WTC11 (cell line): ENCODE measurements at regions not wholly inside any gene's neighbourhood (a gene's known extent, or its start where the extent isn't known, plus 50 kb on each side); places are given as distances from the start of the nearest gene placed in this dataset.
"Not testable (repeated sequence)": the region's sequence is repeated elsewhere in the genome, so short reads cannot be mapped to it uniquely, and the experiment has no call there.

Source experiments
- ATAC-seq: fragments of 200-7000 bp; cut with Tn5 transposase; 2 replicates; pipeline ENCODE4 v1.10.0; 2021; ENCODE audit warnings: mild to moderate bottlenecking, moderate library complexity
- CTCF ChIA-PET: fragments of 300-600 bp; sonication (Branson Sonifier 250); formaldehyde crosslinking; loops from one replicate; lab custom pipeline; 2021; ENCODE audit warnings: antibody characterized with exemption; lab: Charles Lee
- POLR2A ChIA-PET: fragments of 350-600 bp; sonication (Branson Sonifier 250); formaldehyde crosslinking; loops from one replicate; lab custom pipeline; 2021; ENCODE audit warnings: antibody characterized with exemption; lab: Charles Lee
- DNase-seq: peaks from one replicate; pipeline ENCODE4 v3.0.0; 2021; ENCODE audit warnings: low spot score
- H3K27ac Mint-ChIP-seq: 2 replicates; pipeline ENCODE4 v1.8.0; 2021; ENCODE audit warnings: mixed read lengths
- H3K27me3 Mint-ChIP-seq: 2 replicates; pipeline ENCODE4 v1.8.0; 2021; ENCODE audit warnings: low read depth, mild to moderate bottlenecking, moderate library complexity, mixed read lengths
- H3K36me3 Mint-ChIP-seq: 2 replicates; pipeline ENCODE4 v1.8.0; 2021; ENCODE audit warnings: mixed read lengths
- H3K4me1 Mint-ChIP-seq: 2 replicates; pipeline ENCODE4 v1.8.0; 2022; ENCODE audit warnings: mixed read lengths
- H3K4me3 Mint-ChIP-seq: 2 replicates; pipeline ENCODE4 v1.8.0; 2021; ENCODE audit warnings: mild to moderate bottlenecking, moderate library complexity, mixed read lengths
- H3K9me3 Mint-ChIP-seq: 2 replicates; pipeline ENCODE4 v1.8.0; 2021; ENCODE audit warnings: mixed read lengths
- CREB1 ChIP-seq: sonication (generic); formaldehyde crosslinking; IDR thresholded peaks from 2 replicates; pipeline ENCODE4 v1.8.0; 2023; ENCODE audit warnings: mild to moderate bottlenecking, missing genetic modification reagents
- CREM ChIP-seq: sonication (generic); formaldehyde crosslinking; IDR thresholded peaks from 2 replicates; pipeline ENCODE4 v1.8.1; 2022; ENCODE audit warnings: mild to moderate bottlenecking, missing genetic modification reagents, moderate library complexity
- ELF4 ChIP-seq: sonication (generic); formaldehyde crosslinking; IDR thresholded peaks from 2 replicates; pipeline ENCODE4 v1.8.1; 2022; ENCODE audit warnings: low read depth, mild to moderate bottlenecking, moderate library complexity, missing genetic modification reagents
- FOXK1 ChIP-seq: sonication (generic); formaldehyde crosslinking; IDR thresholded peaks from 2 replicates; pipeline ENCODE4 v1.8.0; 2022; ENCODE audit warnings: mild to moderate bottlenecking, moderate library complexity, missing genetic modification reagents
- GRHL2 ChIP-seq: fragments of 250-450 bp; sonication (Bioruptor Pico); IDR thresholded peaks from 2 replicates; pipeline ENCODE4 v1.8.0; 2022; ENCODE audit warnings: mild to moderate bottlenecking, moderate library complexity; ENCODE audit not compliant: insufficient replicate concordance, severe bottlenecking
- IRF2 ChIP-seq: sonication (generic); formaldehyde crosslinking; IDR thresholded peaks from 2 replicates; pipeline ENCODE4 v1.8.0; 2022; ENCODE audit warnings: low read depth, missing genetic modification reagents, borderline replicate concordance
- MXD4 ChIP-seq: fragments of 250-450 bp; sonication (Bioruptor Pico); IDR thresholded peaks from 2 replicates; pipeline ENCODE4 v1.8.0; 2021; ENCODE audit warnings: mild to moderate bottlenecking, moderate library complexity, borderline replicate concordance
- NFYB ChIP-seq: sonication (generic); formaldehyde crosslinking; conservative IDR thresholded peaks from 2 replicates; pipeline ENCODE4 v1.8.0; 2022; ENCODE audit warnings: low read depth, missing genetic modification reagents
- NR3C1 ChIP-seq: sonication (generic); formaldehyde crosslinking; conservative IDR thresholded peaks from 2 replicates; pipeline ENCODE4 v1.8.1; 2023; ENCODE audit warnings: low read depth, mild to moderate bottlenecking, missing genetic modification reagents
- SMAD4 ChIP-seq: sonication (generic); formaldehyde crosslinking; IDR thresholded peaks from 2 replicates; pipeline ENCODE4 v1.8.0; 2022; ENCODE audit warnings: mild to moderate bottlenecking, missing genetic modification reagents
- TP53 ChIP-seq: sonication (generic); formaldehyde crosslinking; IDR thresholded peaks from 2 replicates; pipeline ENCODE4 v1.8.1; 2023; ENCODE audit warnings: mild to moderate bottlenecking, missing genetic modification reagents
- ZBTB21 ChIP-seq: sonication (generic); formaldehyde crosslinking; IDR thresholded peaks from 2 replicates; pipeline ENCODE4 v1.8.1; 2023; ENCODE audit warnings: mild to moderate bottlenecking, missing genetic modification reagents, borderline replicate concordance
- ZNF121 ChIP-seq: sonication (generic); formaldehyde crosslinking; IDR thresholded peaks from 2 replicates; pipeline ENCODE4 v1.8.0; 2023; ENCODE audit warnings: missing genetic modification reagents
- ZNF232 ChIP-seq: sonication (generic); formaldehyde crosslinking; IDR thresholded peaks from 2 replicates; pipeline ENCODE4 v1.8.0; 2022; ENCODE audit warnings: mild to moderate bottlenecking, missing genetic modification reagents
- ZNF317 ChIP-seq: sonication (generic); formaldehyde crosslinking; IDR thresholded peaks from 2 replicates; pipeline ENCODE4 v1.8.1; 2023; ENCODE audit warnings: low read depth, mild to moderate bottlenecking, moderate library complexity, missing genetic modification reagents, borderline replicate concordance
- ZNF396 ChIP-seq: fragments of 250-450 bp; sonication (Bioruptor Pico); IDR thresholded peaks from 2 replicates; pipeline ENCODE4 v1.8.0; 2021; ENCODE audit warnings: mild to moderate bottlenecking, moderate library complexity, borderline replicate concordance
- ZNF671 ChIP-seq: fragments of 250-450 bp; sonication (Bioruptor Pico); IDR thresholded peaks from 2 replicates; pipeline ENCODE4 v1.8.0; 2021; ENCODE audit warnings: mild to moderate bottlenecking
- TF ChIP-seq, protein P1 (sequence below): sonication (generic); formaldehyde crosslinking; conservative IDR thresholded peaks from 2 replicates; pipeline ENCODE4 v1.8.1; 2022; ENCODE audit warnings: mild to moderate bottlenecking, missing genetic modification reagents
- TF ChIP-seq, protein P2 (sequence below): sonication (generic); formaldehyde crosslinking; IDR thresholded peaks from 2 replicates; pipeline ENCODE4 v1.8.1; 2023; ENCODE audit warnings: mild to moderate bottlenecking, missing genetic modification reagents, moderate library complexity

DNA sequence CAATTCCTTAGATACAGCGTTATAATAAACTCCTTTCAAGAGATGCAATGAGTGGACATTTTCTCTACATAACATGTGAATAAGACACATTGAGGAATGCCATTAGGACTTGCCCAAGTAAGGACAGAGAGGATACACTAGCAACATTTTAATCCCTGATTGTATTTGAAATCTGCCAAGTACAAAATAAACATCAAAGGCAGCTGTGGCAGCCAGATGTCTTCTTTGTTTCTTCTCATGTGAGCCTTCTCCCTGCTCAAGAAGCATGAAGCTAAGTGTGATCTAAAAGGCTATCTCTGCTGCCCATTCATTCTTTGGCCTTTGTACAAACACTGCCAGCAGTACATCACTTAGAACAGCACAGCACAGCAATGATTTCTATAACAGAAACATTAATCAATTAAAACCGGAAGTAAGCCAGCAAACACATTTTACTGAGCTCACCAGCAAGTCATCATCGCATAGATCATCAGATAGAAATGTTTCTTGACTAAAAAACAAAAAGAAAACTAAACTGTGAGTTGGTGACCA lies 364.0 kb downstream of the CNTN6 start:
- Mint-ChIP-seq H3K4me3 (no peak overlapping the region), H3K9me3 (peaks cover 77% of the 10 kb centered on the region), H3K36me3 (peaks cover 64% of the 10 kb centered on the region), H3K27ac (no peak overlapping the region), H3K4me1 (no peaks in the 10 kb centered on the region), H3K27me3 (peaks cover 4% of the 10 kb centered on the region; the same call in 1 of the 2 replicates)
- ATAC-seq = no peak
- no peak for DNase-seq
- ChIA-PET POLR2A (no interaction called here), CTCF (no interaction called here)
- TF ChIP-seq FOXK1 (CRISPR knock-in tag) (no peak), MXD4 (CRISPR knock-in tag) (no peak), CREB1 (CRISPR knock-in tag) (no peak), GRHL2 (no peak), ZBTB21 (no peak), ZNF671 (CRISPR knock-in tag) (no peak)

DNA sequence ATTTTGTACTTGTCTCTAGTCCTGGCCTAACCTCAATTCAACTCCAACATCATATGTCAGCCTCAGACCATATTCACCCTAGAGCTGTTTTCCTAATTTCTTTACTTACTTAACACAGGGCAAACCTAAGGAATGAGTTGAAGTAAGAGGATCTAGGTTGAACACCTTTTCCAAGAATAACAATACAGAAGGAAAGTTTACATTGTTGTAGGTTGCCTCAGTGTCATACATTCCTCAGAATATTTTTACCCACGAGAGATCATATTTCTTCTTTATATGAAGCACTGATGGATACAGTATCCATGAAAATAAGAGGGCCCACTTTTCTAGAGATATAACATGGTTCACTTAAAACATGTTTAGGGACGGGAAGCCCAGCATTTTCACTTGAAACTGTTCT lies 369.5 kb downstream of the CNTN6 start:
- TF ChIP-seq IRF2 (CRISPR knock-in tag) (no peak), CREM (CRISPR knock-in tag) (no peak), ELF4 (CRISPR knock-in tag) (no peak), TP53 (no peak), NFYB (CRISPR knock-in tag) (no peak), NR3C1 (CRISPR knock-in tag) (no peak), SMAD4 (CRISPR knock-in tag) (no peak), ZNF396 (no peak)
- TF ChIP-seq, protein P1, sequence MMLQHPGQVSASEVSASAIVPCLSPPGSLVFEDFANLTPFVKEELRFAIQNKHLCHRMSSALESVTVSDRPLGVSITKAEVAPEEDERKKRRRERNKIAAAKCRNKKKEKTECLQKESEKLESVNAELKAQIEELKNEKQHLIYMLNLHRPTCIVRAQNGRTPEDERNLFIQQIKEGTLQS = no peak
- no peak for ATAC-seq
- no peak for DNase-seq
- POLR2A ChIA-PET = no interaction called here
- no peak overlapping the region for H3K27ac Mint-ChIP-seq
- H3K4me1 Mint-ChIP-seq = no peaks in the 10 kb centered on the region
- peaks cover 61% of the 10 kb centered on the region for H3K36me3 Mint-ChIP-seq
- CTCF ChIA-PET = no interaction called here
- no peaks in the 10 kb centered on the region; the same call in none of the 2 replicates for H3K27me3 Mint-ChIP-seq
- no peak overlapping the region for H3K4me3 Mint-ChIP-seq
- H3K9me3 Mint-ChIP-seq = peaks cover 73% of the 10 kb centered on the region

DNA sequence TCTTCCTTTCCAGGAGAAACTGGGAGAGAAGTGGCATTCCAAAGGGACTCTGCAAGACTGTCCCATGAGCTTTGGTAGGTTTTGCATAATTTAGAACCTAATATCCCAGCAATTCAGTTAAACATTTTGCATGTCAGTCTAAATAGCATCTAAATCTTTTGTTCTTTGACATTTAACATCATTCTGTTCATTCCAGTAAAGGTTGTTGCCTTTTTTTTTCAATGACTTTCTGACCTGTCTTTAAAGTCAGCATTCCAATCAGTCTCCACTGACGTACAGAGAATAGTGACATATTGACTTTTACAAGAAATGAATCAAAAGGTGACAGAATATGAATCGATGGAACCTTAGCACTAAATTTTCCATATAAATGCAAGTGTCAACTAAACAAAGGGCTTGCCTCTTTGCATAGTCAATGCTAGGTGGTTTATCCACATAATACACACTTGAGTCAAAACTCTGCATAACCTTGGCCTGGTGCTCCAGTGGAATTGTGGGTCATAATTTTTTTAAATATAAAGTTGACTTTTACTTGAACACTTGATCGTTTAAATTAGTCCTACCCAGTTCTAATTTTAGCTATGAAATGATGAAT lies 370.1 kb downstream of the CNTN6 start:
- Mint-ChIP-seq H3K4me3 (no peak overlapping the region), H3K4me1 (no peaks in the 10 kb centered on the region), H3K27ac (no peak overlapping the region), H3K9me3 (peaks cover 73% of the 10 kb centered on the region), H3K36me3 (peaks cover 61% of the 10 kb centered on the region), H3K27me3 (no peaks in the 10 kb centered on the region; the same call in none of the 2 replicates)
- ChIA-PET CTCF (no interaction called here), POLR2A (no interaction called here)
- ATAC-seq (no peak), DNase-seq (no peak)
- no peak for TF ChIP-seq ZNF121 (CRISPR knock-in tag)
- no peak for TF ChIP-seq ZNF232 (CRISPR knock-in tag)
- TF ChIP-seq ZNF317 (CRISPR knock-in tag) = no peak
- TF ChIP-seq, protein P2, sequence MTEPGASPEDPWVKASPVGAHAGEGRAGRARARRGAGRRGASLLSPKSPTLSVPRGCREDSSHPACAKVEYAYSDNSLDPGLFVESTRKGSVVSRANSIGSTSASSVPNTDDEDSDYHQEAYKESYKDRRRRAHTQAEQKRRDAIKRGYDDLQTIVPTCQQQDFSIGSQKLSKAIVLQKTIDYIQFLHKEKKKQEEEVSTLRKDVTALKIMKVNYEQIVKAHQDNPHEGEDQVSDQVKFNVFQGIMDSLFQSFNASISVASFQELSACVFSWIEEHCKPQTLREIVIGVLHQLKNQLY (CRISPR knock-in tag) = no peak
- TF ChIP-seq ELF4 (CRISPR knock-in tag) = no peak
- no peak for TF ChIP-seq MXD4 (CRISPR knock-in tag)
- TF ChIP-seq CREB1 (CRISPR knock-in tag) = no peak
- TF ChIP-seq IRF2 (CRISPR knock-in tag) = no peak

DNA sequence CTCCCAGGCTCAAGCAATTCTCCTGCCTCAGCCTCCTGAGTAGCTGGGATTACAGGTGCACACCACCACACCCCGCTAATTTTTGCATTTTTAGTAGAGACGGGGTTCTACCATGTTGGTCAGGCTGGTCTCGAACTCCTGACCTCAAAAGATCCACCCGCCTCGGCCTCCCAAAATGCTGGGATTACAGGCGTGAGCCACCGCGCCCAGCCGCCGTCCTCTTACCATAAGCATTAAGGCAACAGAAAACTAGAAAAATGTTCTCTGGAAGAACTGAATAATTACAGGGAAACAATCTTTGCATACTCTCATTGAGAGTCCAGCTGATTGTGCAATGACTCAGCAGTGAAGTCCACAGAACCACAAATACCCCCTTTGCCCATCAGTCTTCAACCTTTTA lies 372.3 kb downstream of the CNTN6 start:
- Mint-ChIP-seq H3K9me3 (peaks cover 85% of the 10 kb centered on the region), H3K36me3 (peaks cover 70% of the 10 kb centered on the region)
- H3K4me1 Mint-ChIP-seq, DNase-seq, ATAC-seq, CTCF ChIA-PET, H3K27ac Mint-ChIP-seq, H3K4me3 Mint-ChIP-seq, H3K27me3 Mint-ChIP-seq, POLR2A ChIA-PET: not testable (repeated sequence)
